ENCODE measurements at regions not wholly inside any gene's neighbourhood (a gene's known extent, or its start where the extent isn't known, plus 50 kb on each side); places are given as distances from the start of the nearest gene placed in this dataset.

DNA sequence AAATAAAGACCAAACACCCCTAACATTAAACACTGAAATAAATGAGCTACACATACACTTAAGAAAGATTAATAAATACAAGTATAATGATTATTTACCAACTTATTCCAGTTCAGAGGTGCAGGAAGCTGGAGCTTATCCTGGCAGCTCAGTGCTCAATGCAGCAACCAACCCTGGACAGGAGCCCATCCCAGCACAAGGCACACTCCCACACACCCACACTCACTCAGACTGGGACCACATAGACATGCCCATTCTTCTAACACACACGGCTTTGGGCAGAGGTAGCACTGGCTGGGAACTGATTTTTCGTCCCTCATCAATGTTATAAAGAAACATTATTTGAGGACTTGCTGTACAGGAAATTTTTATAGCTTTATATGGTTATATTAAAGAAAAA is 797.4 kb downstream of the RPS29 start:
- in situ Hi-C loops (cut with MboI; ENCODE audit: low pct_unique_long_range_greater_than_20kb, low sequenced_read_pairs, unreplicated experiment) = no loop called here
- no peak for DNase-seq (ENCODE audit: low spot score)
- TF ChIP-seq, protein P1, sequence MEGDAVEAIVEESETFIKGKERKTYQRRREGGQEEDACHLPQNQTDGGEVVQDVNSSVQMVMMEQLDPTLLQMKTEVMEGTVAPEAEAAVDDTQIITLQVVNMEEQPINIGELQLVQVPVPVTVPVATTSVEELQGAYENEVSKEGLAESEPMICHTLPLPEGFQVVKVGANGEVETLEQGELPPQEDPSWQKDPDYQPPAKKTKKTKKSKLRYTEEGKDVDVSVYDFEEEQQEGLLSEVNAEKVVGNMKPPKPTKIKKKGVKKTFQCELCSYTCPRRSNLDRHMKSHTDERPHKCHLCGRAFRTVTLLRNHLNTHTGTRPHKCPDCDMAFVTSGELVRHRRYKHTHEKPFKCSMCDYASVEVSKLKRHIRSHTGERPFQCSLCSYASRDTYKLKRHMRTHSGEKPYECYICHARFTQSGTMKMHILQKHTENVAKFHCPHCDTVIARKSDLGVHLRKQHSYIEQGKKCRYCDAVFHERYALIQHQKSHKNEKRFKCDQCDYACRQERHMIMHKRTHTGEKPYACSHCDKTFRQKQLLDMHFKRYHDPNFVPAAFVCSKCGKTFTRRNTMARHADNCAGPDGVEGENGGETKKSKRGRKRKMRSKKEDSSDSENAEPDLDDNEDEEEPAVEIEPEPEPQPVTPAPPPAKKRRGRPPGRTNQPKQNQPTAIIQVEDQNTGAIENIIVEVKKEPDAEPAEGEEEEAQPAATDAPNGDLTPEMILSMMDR (IDR thresholded peaks at IDR 0.05; ENCODE audit: extremely low read depth, insufficient read depth, missing control alignments) = no peak

- in situ Hi-C loops (cut with MboI; ENCODE audit: low pct_unique_long_range_greater_than_20kb, low sequenced_read_pairs, unreplicated experiment) = no loop called here
- TF ChIP-seq, protein P1 (IDR thresholded peaks at IDR 0.05; ENCODE audit: extremely low read depth, insufficient read depth, missing control alignments) = no peak
- no peak for DNase-seq (ENCODE audit: low spot score)
Observed at GRCh38 chr14:48786498-48786897, 799.7 kb downstream of the RPS29 start.

DNA sequence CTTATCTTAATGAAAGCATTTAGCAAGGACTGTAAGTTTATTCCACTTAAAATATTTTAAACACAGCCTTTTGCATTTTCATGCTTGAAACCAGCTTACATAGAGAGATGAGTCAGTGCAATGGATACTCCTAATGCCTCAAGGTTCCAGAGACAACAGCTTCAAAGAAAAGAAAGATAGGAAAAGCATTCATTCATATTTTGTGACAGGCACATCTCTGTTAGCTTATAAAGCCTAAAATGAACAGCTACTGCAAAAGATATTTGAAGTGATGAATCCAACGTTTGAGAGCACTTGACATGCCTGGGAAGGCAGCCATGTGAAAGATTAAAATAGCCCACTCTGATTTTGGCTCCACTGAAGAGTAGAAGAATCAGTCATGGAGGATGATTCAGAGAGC is 814.5 kb downstream of the RPS29 start:
- in situ Hi-C loops (cut with MboI; ENCODE audit: low pct_unique_long_range_greater_than_20kb, low sequenced_read_pairs, unreplicated experiment) = no loop called here
- no peak for DNase-seq (ENCODE audit: low spot score)

GRCh38 chr14:48751293-48751692 is 834.9 kb downstream of the RPS29 start:
- TF ChIP-seq, protein P1 (IDR thresholded peaks at IDR 0.05; ENCODE audit: extremely low read depth, insufficient read depth, missing control alignments) = no peak
- in situ Hi-C loops (cut with MboI; ENCODE audit: low pct_unique_long_range_greater_than_20kb, low sequenced_read_pairs, unreplicated experiment) = no loop called here
- DNase-seq (ENCODE audit: low spot score) = no peak

More for the DNA sequence above, 814.5 kb downstream of the RPS29 start:
- TF ChIP-seq, protein P1 (IDR thresholded peaks at IDR 0.05; ENCODE audit: extremely low read depth, insufficient read depth, missing control alignments) = no peak

DNA sequence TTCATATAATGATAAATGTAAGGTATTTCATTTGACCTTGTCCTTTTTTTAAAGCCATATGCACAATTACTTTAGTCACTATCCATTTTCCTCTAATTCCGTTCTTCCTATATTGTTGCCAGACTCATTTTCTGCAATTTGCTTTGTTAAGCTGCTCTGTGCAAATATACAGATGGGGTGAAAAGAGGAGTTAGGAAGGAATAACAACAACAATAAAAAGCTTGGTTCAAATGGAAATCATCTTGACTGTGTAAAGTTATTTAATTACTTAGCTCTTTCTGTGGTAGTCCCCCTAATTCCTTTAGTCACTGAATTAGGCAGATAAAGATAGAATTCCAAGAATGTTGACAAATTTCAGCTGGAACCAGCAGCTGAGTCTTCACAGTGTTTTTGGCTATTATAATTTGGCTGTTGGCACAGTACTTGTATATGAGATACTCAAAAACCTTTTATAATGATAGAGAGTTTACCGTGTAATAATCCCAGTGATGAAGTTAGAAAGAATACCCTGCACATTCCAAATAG is 838.0 kb downstream of the RPS29 start:
- in situ Hi-C loops (cut with MboI; ENCODE audit: low pct_unique_long_range_greater_than_20kb, low sequenced_read_pairs, unreplicated experiment) = no loop called here
- TF ChIP-seq, protein P1 (IDR thresholded peaks at IDR 0.05; ENCODE audit: extremely low read depth, insufficient read depth, missing control alignments) = no peak

DNA sequence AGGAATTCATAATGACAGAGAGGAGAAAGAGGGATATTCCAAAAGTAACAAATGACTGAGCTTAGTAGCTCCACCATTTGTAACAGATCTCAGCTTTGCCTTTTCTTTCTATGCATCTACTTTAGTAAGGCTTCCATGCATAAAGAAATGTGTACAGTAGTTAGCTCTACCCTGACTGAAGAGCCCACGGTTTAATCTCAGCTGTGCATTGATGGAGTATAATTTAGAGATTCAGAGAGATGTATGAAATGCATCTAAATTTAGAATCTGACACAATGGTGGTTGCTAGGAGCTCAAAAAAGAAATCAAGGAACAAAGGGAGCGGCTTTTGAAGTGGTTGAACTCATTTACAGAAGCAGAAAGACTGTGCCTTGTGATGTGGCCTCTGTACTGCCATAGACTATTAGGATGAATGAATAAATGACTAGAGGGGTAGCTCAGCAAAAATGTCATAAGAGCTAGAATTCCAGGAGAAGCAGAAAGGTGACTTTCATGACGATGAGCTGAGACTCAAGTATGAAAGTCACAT is 838.6 kb downstream of the RPS29 start:
- no peak for DNase-seq (ENCODE audit: low spot score)
- TF ChIP-seq, protein P1 (IDR thresholded peaks at IDR 0.05; ENCODE audit: extremely low read depth, insufficient read depth, missing control alignments) = no peak
- in situ Hi-C loops (cut with MboI; ENCODE audit: low pct_unique_long_range_greater_than_20kb, low sequenced_read_pairs, unreplicated experiment) = no loop called here

More for the DNA sequence above, 838.0 kb downstream of the RPS29 start:
- DNase-seq (ENCODE audit: low spot score) = no peak
